ENCODE measurements at regions not wholly inside any gene's neighbourhood (a gene's known extent, or its start where the extent isn't known, plus 50 kb on each side); places are given as distances from the start of the nearest gene placed in this dataset.

GRCh38 chr16:65702707-65703402 is 581.0 kb upstream of the CDH11 start:
- no peak for TF ChIP-seq GATA2 (IDR thresholded peaks at IDR 0.05; ENCODE audit: low read depth, low read length)
- TF ChIP-seq GATA3 (IDR thresholded peaks at IDR 0.05; ENCODE audit: low read depth, low read length) = no peak
